Bronchial epithelial cell (primary cell): ENCODE measurements at regions not wholly inside any gene's neighbourhood (a gene's known extent, or its start where the extent isn't known, plus 50 kb on each side); places are given as distances from the start of the nearest gene placed in this dataset.

Experiments used
- DNase-seq: peaks from one replicate; pipeline ENCODE4 v3.0.0-alpha.2; 2010; ENCODE audit warnings: low read depth
- FAIRE-seq: peaks from 2 replicates; lab custom pipeline; 2011; peaks lifted over from hg19 to GRCh38; lab: Jason Lieb, UNC
- H3K27me3 ChIP-seq: 2 replicates; pipeline ENCODE4 v1.5.1; 2011; ENCODE audit warnings: low read length; ENCODE audit not compliant: control insufficient read depth, insufficient read depth
- H3K36me3 ChIP-seq: 2 replicates; pipeline ENCODE4 v1.5.1; 2011; ENCODE audit warnings: low read length; ENCODE audit not compliant: control insufficient read depth, insufficient read depth
- H3K4me3 ChIP-seq: 2 replicates; pipeline ENCODE4 v1.5.1; 2011; ENCODE audit warnings: mild to moderate bottlenecking, low read depth, low read length, control low read depth
- TF ChIP-seq, protein P1 (sequence below): IDR thresholded peaks from 2 replicates; pipeline ENCODE4 v1.5.1; 2011; ENCODE audit warnings: mild to moderate bottlenecking, moderate library complexity, low read length, control low read depth, inconsistent platforms; ENCODE audit not compliant: insufficient read depth, severe bottlenecking

DNA sequence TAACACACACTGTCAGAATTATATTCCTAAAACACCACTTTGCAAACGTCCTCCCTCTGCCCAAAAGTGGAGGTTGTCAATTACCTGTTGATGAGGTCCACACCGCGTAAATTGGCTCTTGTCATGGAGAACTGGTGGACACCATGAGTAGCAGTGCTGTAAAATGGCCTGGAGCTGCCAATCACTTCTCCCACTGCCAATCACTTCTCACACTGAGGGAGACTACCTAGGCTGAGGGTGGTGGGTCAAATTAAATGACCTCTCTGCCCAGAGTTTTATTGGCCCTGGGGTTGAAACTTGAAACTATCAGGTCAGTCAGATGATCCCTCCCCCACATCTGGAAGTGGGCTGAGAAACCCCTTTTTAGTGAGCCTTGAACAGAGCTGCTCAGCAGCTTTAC is 89.6 kb downstream of the SOWAHC start:
- DNase-seq (no peak), FAIRE-seq (no peak)
- Histone ChIP-seq H3K27me3 (no peaks in the 10 kb centered on the region), H3K4me3 (no peak overlapping the region), H3K36me3 (no peaks in the 10 kb centered on the region)
- TF ChIP-seq, protein P1, sequence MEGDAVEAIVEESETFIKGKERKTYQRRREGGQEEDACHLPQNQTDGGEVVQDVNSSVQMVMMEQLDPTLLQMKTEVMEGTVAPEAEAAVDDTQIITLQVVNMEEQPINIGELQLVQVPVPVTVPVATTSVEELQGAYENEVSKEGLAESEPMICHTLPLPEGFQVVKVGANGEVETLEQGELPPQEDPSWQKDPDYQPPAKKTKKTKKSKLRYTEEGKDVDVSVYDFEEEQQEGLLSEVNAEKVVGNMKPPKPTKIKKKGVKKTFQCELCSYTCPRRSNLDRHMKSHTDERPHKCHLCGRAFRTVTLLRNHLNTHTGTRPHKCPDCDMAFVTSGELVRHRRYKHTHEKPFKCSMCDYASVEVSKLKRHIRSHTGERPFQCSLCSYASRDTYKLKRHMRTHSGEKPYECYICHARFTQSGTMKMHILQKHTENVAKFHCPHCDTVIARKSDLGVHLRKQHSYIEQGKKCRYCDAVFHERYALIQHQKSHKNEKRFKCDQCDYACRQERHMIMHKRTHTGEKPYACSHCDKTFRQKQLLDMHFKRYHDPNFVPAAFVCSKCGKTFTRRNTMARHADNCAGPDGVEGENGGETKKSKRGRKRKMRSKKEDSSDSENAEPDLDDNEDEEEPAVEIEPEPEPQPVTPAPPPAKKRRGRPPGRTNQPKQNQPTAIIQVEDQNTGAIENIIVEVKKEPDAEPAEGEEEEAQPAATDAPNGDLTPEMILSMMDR, result no peak

DNA sequence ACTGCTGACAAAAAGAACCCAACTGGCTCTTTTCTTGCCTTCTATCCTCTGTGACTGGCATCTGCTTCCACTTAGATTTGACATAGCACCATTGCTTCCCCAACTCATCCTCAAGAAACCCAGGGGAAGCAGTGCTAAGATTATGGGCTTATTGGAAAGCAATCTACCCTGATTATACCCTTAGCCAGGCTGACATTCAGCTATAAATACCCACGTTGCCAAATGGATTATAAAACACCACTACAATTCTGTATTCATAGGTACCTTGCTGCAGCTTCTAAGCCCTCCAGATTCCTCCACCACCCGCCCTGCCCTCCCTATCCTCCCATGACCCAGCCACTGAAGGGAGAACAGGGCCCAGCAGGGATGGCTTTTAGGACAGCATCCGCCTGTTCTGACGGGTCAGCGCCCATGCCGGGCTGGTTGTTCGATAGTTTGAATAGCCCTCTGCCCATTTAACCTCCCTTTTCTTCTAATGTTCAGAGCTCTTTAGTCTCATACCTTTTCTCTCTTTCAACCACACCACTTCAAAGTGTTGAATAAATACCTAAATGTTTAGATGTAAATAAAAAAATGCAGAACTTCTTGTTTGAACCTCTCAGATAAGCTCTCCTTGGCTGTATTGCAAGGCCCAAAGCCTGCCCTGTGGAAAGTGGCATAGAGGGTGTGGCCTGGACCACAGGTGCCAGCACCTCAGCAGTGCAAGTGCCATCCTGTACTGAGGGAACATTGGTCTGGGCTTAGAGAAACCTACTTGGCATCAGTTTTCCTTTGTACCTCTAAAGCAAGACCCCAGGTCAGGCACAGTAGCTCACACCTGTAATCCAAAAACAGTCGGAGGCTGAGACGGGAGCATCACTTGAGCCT is 86.6 kb upstream of the RGPD5 start:
- no peaks in the 10 kb centered on the region for H3K27me3 ChIP-seq
- H3K4me3 ChIP-seq, result no peak overlapping the region
- TF ChIP-seq, protein P1, result no peak
- no peaks in the 10 kb centered on the region for H3K36me3 ChIP-seq
- DNase-seq (no peak), FAIRE-seq (no peak)

DNA sequence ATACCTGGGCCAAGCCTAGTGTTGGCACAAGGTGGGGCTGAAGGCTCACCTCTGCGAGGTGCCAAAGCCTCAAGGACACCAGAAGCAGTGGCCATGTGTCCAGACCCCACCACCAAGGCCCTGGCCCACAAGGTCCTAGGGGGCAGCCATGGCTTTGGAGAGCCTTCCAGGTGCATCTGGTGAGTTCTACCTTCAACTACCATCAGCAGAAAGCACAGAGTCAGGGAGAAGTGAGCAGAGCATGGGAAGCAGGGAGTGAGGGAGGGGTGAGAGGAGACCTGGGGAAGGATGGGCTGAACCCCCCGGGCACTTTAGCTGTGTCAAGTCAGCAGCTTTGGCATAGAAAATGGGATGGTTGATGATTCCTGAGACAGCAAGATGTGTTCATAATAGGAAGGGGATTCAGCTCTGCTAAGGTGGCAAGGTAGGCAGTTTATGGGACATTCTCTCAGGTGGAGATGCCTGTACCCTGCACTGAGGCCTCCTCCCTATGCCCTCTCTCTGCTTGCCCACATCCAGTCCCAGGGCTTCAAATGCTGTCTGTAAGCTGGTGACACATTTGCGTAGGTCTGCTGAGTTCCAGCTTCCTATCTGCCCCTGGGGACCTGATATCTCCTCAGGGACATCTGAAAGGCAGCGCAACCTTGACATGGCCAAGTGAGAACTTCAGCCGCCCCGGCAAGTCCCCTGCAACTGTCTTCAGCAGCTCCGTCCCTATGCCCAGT is 83.4 kb upstream of the RGPD5 start:
- H3K36me3 ChIP-seq, result no peaks in the 10 kb centered on the region
- no peaks in the 10 kb centered on the region for H3K27me3 ChIP-seq
- FAIRE-seq (no peak), DNase-seq (no peak)
- H3K4me3 ChIP-seq, result no peak overlapping the region
- TF ChIP-seq, protein P1, result no peak

DNA sequence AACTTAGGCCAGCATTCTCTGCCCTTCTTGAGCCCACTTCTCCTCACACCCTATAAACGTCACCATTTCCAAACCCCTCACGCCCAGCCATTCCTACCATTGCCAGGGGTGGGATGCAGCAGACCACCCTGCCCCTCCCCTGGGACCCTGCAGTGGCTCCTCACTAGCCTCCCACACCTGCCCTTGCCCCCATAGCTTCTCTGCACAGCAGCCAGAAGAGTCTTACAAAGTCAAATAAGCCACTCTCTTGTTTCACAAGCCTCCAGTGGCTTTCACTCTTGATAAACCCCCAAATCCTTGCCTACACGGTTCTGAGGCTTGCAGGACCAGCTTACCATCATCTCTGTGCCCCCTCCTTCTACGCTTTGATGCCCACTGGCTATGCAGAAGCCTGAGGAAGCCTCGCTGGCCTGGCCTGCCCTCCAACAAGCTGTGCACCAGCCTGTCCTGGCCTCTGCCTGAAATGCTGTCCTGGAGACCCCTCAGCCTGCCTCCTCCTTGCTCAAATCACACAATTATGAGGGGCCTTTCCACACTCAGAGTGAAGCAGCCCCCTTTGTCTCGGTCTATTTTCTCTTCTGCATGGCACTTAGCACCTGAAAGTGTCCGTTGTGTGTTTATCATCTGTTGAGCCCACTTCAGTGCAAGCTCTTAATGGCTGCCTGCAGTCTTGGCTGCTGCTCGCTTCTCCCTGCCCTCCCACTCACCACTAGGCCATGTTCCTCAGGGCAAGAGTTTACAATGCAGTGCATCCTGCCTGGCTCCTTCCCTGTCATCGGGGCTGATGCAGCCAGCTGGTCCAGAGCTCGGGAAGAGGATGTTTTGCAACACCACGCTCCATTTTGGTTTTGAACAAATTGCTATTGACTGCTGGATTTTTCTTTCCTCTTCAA is 82.6 kb upstream of the RGPD5 start:
- no peak for FAIRE-seq
- DNase-seq, result no peak

DNA sequence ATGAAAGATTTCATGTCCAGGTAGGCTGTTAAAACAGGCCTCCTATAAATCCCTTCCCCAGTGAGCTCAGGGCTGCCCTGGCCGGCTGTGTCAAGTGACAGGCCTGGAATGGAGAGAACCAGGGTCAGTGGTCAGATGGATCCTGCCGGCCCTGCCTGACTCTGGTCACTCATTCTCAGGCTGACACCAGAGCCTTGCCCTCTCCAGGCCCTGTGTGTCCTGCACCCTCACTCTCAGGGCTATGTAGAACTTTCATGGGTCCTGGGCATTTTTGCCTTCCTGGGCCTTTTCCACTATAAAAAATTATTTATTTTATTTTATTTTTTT is 82.0 kb upstream of the RGPD5 start:
- no peak for DNase-seq
- FAIRE-seq, result no peak

More for the DNA sequence above, 82.6 kb upstream of the RGPD5 start:
- TF ChIP-seq, protein P1, result no peak
- no peaks in the 10 kb centered on the region for H3K27me3 ChIP-seq
- no peaks in the 10 kb centered on the region for H3K36me3 ChIP-seq
- H3K4me3 ChIP-seq, result no peak overlapping the region

More for the DNA sequence above, 82.0 kb upstream of the RGPD5 start:
- TF ChIP-seq, protein P1, result no peak
- Histone ChIP-seq H3K36me3 (no peaks in the 10 kb centered on the region), H3K4me3 (no peak overlapping the region), H3K27me3 (no peaks in the 10 kb centered on the region)
